ENCODE measurements at regions not wholly inside any gene's neighbourhood (a gene's known extent, or its start where the extent isn't known, plus 50 kb on each side); places are given as distances from the start of the nearest gene placed in this dataset.
"Not testable (repeated sequence)": the region's sequence is repeated elsewhere in the genome, so short reads cannot be mapped to it uniquely, and the experiment has no call there.

- no peaks in the 10 kb centered on the region for H3K79me2 ChIP-seq (ENCODE audit: control insufficient read depth, insufficient read depth, low read length)
- no peaks in the 10 kb centered on the region for H3K9me3 ChIP-seq (ENCODE audit: control insufficient read depth, low read depth, low read length)
- H2AFZ ChIP-seq (ENCODE audit: control insufficient read depth, low read length) = no peak overlapping the region
- no peak overlapping the region for H3K27ac ChIP-seq (ENCODE audit: control insufficient read depth, insufficient read depth, low read length)
- no peaks in the 10 kb centered on the region for H3K4me1 ChIP-seq (ENCODE audit: control insufficient read depth, extremely low read depth, insufficient read depth, low read length)
- no peaks in the 10 kb centered on the region for H3K27me3 ChIP-seq (ENCODE audit: control insufficient read depth, extremely low read depth, insufficient read depth, low read length)
- TF ChIP-seq EZH2 (IDR thresholded peaks at IDR 0.05; ENCODE audit: low read length) = no peak
- no peak for TF ChIP-seq CTCF (optimal IDR thresholded peaks at IDR 0.05 in 1 of 3, IDR thresholded peaks at IDR 0.05 in 1 of 3, conservative IDR thresholded peaks at IDR 0.05 in 1 of 3; ENCODE audit: extremely low read depth in 1 of 3, insufficient read depth in 2 of 3, low read length in 3 of 3)
- dilution Hi-C loops (cut with MboI; ENCODE audit: extremely low pct_ligation_motif_present, low sequenced_read_pairs) = no loop called here
- H3K9me1 ChIP-seq (ENCODE audit: control insufficient read depth, extremely low read depth, insufficient read depth, low read length) = no peaks in the 10 kb centered on the region
- no peaks in the 10 kb centered on the region for H4K20me1 ChIP-seq (ENCODE audit: control insufficient read depth, extremely low read depth, insufficient read depth, low read length)
- no peak for DNase-seq (ENCODE audit: low read depth, low spot score)
- no peak overlapping the region for H3K9ac ChIP-seq (ENCODE audit: control insufficient read depth, extremely low read depth, insufficient read depth, low read length)
- no peak overlapping the region for H3K4me3 ChIP-seq (ENCODE audit: control insufficient read depth in 2 of 3, extremely low read depth in 1 of 3, insufficient read depth in 2 of 3, low read depth in 1 of 3, low read length in 3 of 3)
- FAIRE-seq = no peak
- no peak overlapping the region for H3K4me2 ChIP-seq (ENCODE audit: control insufficient read depth, extremely low read depth, insufficient read depth, low read depth, low read length)
- no peaks in the 10 kb centered on the region for H3K36me3 ChIP-seq (ENCODE audit: control insufficient read depth in 2 of 2, extremely low read depth in 1 of 2, insufficient read depth in 2 of 2, low read length in 2 of 2)
Measured at GRCh38 chr20:51945177-51945576, 142.9 kb upstream of the SALL4 start.

GRCh38 chr20:51943761-51944160, 141.4 kb upstream of the SALL4 start:
- H3K9ac ChIP-seq (ENCODE audit: control insufficient read depth, extremely low read depth, insufficient read depth, low read length) = no peak overlapping the region
- no peaks in the 10 kb centered on the region for H3K9me1 ChIP-seq (ENCODE audit: control insufficient read depth, extremely low read depth, insufficient read depth, low read length)
- no peaks in the 10 kb centered on the region for H3K27me3 ChIP-seq (ENCODE audit: control insufficient read depth, extremely low read depth, insufficient read depth, low read length)
- TF ChIP-seq EZH2 (IDR thresholded peaks at IDR 0.05; ENCODE audit: low read length) = no peak
- no peak for TF ChIP-seq CTCF (optimal IDR thresholded peaks at IDR 0.05 in 1 of 3, IDR thresholded peaks at IDR 0.05 in 1 of 3, conservative IDR thresholded peaks at IDR 0.05 in 1 of 3; ENCODE audit: extremely low read depth in 1 of 3, insufficient read depth in 2 of 3, low read length in 3 of 3)
- no peaks in the 10 kb centered on the region for H3K9me3 ChIP-seq (ENCODE audit: control insufficient read depth, low read depth, low read length)
- no peak overlapping the region for H3K27ac ChIP-seq (ENCODE audit: control insufficient read depth, insufficient read depth, low read length)
- H3K4me2 ChIP-seq (ENCODE audit: control insufficient read depth, extremely low read depth, insufficient read depth, low read depth, low read length) = no peak overlapping the region
- H3K4me3 ChIP-seq (ENCODE audit: control insufficient read depth in 2 of 3, extremely low read depth in 1 of 3, insufficient read depth in 2 of 3, low read depth in 1 of 3, low read length in 3 of 3) = no peak overlapping the region
- no peaks in the 10 kb centered on the region for H3K36me3 ChIP-seq (ENCODE audit: control insufficient read depth in 2 of 2, extremely low read depth in 1 of 2, insufficient read depth in 2 of 2, low read length in 2 of 2)
- H2AFZ ChIP-seq (ENCODE audit: control insufficient read depth, low read length) = no peak overlapping the region
- H3K79me2 ChIP-seq (ENCODE audit: control insufficient read depth, insufficient read depth, low read length) = no peaks in the 10 kb centered on the region
- no peaks in the 10 kb centered on the region for H4K20me1 ChIP-seq (ENCODE audit: control insufficient read depth, extremely low read depth, insufficient read depth, low read length)
- dilution Hi-C loops (cut with MboI; ENCODE audit: extremely low pct_ligation_motif_present, low sequenced_read_pairs) = no loop called here
- H3K4me1 ChIP-seq (ENCODE audit: control insufficient read depth, extremely low read depth, insufficient read depth, low read length) = no peaks in the 10 kb centered on the region
- no peak for FAIRE-seq
- DNase-seq (ENCODE audit: low read depth, low spot score) = no peak

- H2AFZ ChIP-seq (ENCODE audit: control insufficient read depth, low read length); dilution Hi-C loops (cut with MboI; ENCODE audit: extremely low pct_ligation_motif_present, low sequenced_read_pairs); H3K27me3 ChIP-seq (ENCODE audit: control insufficient read depth, extremely low read depth, insufficient read depth, low read length); H3K9ac ChIP-seq (ENCODE audit: control insufficient read depth, extremely low read depth, insufficient read depth, low read length); H3K9me3 ChIP-seq (ENCODE audit: control insufficient read depth, low read depth, low read length); H3K9me1 ChIP-seq (ENCODE audit: control insufficient read depth, extremely low read depth, insufficient read depth, low read length); H3K4me1 ChIP-seq (ENCODE audit: control insufficient read depth, extremely low read depth, insufficient read depth, low read length); FAIRE-seq; H3K27ac ChIP-seq (ENCODE audit: control insufficient read depth, insufficient read depth, low read length); H3K4me3 ChIP-seq (ENCODE audit: control insufficient read depth in 2 of 3, extremely low read depth in 1 of 3, insufficient read depth in 2 of 3, low read depth in 1 of 3, low read length in 3 of 3); H3K79me2 ChIP-seq (ENCODE audit: control insufficient read depth, insufficient read depth, low read length); DNase-seq (ENCODE audit: low read depth, low spot score); H3K36me3 ChIP-seq (ENCODE audit: control insufficient read depth in 2 of 2, extremely low read depth in 1 of 2, insufficient read depth in 2 of 2, low read length in 2 of 2); H3K4me2 ChIP-seq (ENCODE audit: control insufficient read depth, extremely low read depth, insufficient read depth, low read depth, low read length); H4K20me1 ChIP-seq (ENCODE audit: control insufficient read depth, extremely low read depth, insufficient read depth, low read length): not testable (repeated sequence)
Measured at GRCh38 chr20:51943326-51943725, 141.0 kb upstream of the SALL4 start.
